Neural cell (in vitro differentiated cells): ENCODE measurements at regions not wholly inside any gene's neighbourhood (a gene's known extent, or its start where the extent isn't known, plus 50 kb on each side); places are given as distances from the start of the nearest gene placed in this dataset.

ENCODE experiments used
- H2AFZ ChIP-seq: fragments of 200-600, 300-800 bp; sonication (generic), shearing (Covaris generic); 2 replicates; pipeline ENCODE4 v1.6.0; 2014; ENCODE audit warnings: low read depth, mild to moderate bottlenecking, antibody characterized with exemption, low read length, moderate library complexity
- H3F3A ChIP-seq: fragments of 200-600 bp; shearing (Covaris generic); 2 replicates; pipeline ENCODE4 v1.6.1; 2016; ENCODE audit warnings: mild to moderate bottlenecking, moderate library complexity, mixed read lengths, antibody characterized with exemption, low read length; ENCODE audit not compliant: insufficient read depth, poor library complexity, severe bottlenecking
- H3K27ac ChIP-seq: fragments of 200-600, 300-800 bp; sonication (generic), shearing (Covaris generic); 2 replicates; pipeline ENCODE4 v1.5.1; 2014; ENCODE audit warnings: mild to moderate bottlenecking, low read length, moderate library complexity
- H3K27me3 ChIP-seq: fragments of 300-800, 200-600 bp; sonication (generic), shearing (Covaris generic); 2 replicates; pipeline ENCODE4 v1.6.0; 2014; ENCODE audit warnings: mild to moderate bottlenecking, low read depth, low read length, moderate library complexity; ENCODE audit not compliant: insufficient read depth
- H3K36me3 ChIP-seq: fragments of 300-800, 200-600 bp; sonication (generic), shearing (Covaris generic); 2 replicates; pipeline ENCODE4 v1.5.1; 2014; ENCODE audit warnings: mild to moderate bottlenecking, antibody characterized with exemption, low read length, moderate library complexity; ENCODE audit not compliant: insufficient read depth
- H3K4me2 ChIP-seq: fragments of 300-800, 200-600 bp; sonication (generic), shearing (Covaris generic); 2 replicates; pipeline ENCODE4 v1.6.0; 2014; ENCODE audit warnings: mild to moderate bottlenecking, low read length
- H3K4me3 ChIP-seq: fragments of 300-800, 200-600 bp; sonication (generic), shearing (Covaris generic); 2 replicates; pipeline ENCODE4 v1.5.1; 2014; ENCODE audit warnings: mild to moderate bottlenecking, low read length, moderate library complexity
- H3K79me2 ChIP-seq: fragments of 200-600 bp; shearing (Covaris generic); replicated peaks from 2 replicates; pipeline ENCODE4 v1.6.0; 2014; ENCODE audit warnings: mild to moderate bottlenecking, low read length, moderate library complexity; ENCODE audit not compliant: insufficient read depth
- H3K9ac ChIP-seq: fragments of 300-800, 200-600 bp; sonication (generic), shearing (Covaris generic); 2 replicates; pipeline ENCODE4 v1.6.1; 2016; ENCODE audit warnings: mild to moderate bottlenecking, low read length, mixed read lengths
- H3K9me2 ChIP-seq: fragments of 200-600 bp; shearing (Covaris generic); 2 replicates; pipeline ENCODE4 v1.6.1; 2016; ENCODE audit warnings: mild to moderate bottlenecking, low read length, mixed read lengths; ENCODE audit not compliant: insufficient read depth
- H3K9me3 ChIP-seq: fragments of 200-600, 300-800 bp; sonication (generic), shearing (Covaris generic); 2 replicates; pipeline ENCODE4 v1.6.1; 2016; ENCODE audit warnings: mild to moderate bottlenecking, mixed run types, low read length, moderate library complexity, mixed read lengths
- H4K20me1 ChIP-seq: fragments of 200-600 bp; shearing (Covaris generic); 2 replicates; pipeline ENCODE4 v1.6.1; 2016; ENCODE audit warnings: mild to moderate bottlenecking, mixed run types; ENCODE audit not compliant: insufficient read depth
- CTCF ChIP-seq: fragments of 450-650 bp; IDR thresholded peaks from 2 replicates; pipeline ENCODE4 v1.5.1; 2014; ENCODE audit warnings: antibody characterized with exemption, mild to moderate bottlenecking, moderate library complexity; ENCODE audit not compliant: poor library complexity, severe bottlenecking
- EP300 ChIP-seq: fragments of 450-650 bp; conservative IDR thresholded peaks from 2 replicates; pipeline ENCODE4 v1.6.1; 2014; ENCODE audit warnings: antibody characterized with exemption, mild to moderate bottlenecking, moderate library complexity; ENCODE audit not compliant: poor library complexity, severe bottlenecking
- EZH2 ChIP-seq: fragments of 200-600, 300-800 bp; shearing (Covaris generic), sonication (generic); IDR thresholded peaks from 2 replicates; pipeline ENCODE4 v1.6.1; 2014; ENCODE audit warnings: antibody characterized with exemption, low read length, borderline replicate concordance, mild to moderate bottlenecking; ENCODE audit not compliant: insufficient read depth, poor library complexity, severe bottlenecking
- MXI1 ChIP-seq: fragments of 450-650 bp; conservative IDR thresholded peaks from 2 replicates; pipeline ENCODE4 v1.6.1; 2014; ENCODE audit warnings: antibody characterized with exemption, mild to moderate bottlenecking; ENCODE audit not compliant: poor library complexity, severe bottlenecking
- POLR2AphosphoS5 ChIP-seq: IDR thresholded peaks from 2 replicates; pipeline ENCODE4 v1.6.1; 2012
- RAD21 ChIP-seq: fragments of 450-650 bp; conservative IDR thresholded peaks from 2 replicates; pipeline ENCODE4 v1.6.1; 2014; ENCODE audit warnings: antibody characterized with exemption, mild to moderate bottlenecking, moderate library complexity
- REST ChIP-seq: IDR thresholded peaks from 2 replicates; pipeline ENCODE4 v1.6.1; 2012; ENCODE audit warnings: borderline replicate concordance
- SMC3 ChIP-seq: fragments of 450-650 bp; conservative IDR thresholded peaks from 2 replicates; pipeline ENCODE4 v1.6.1; 2014; ENCODE audit warnings: antibody characterized with exemption, mild to moderate bottlenecking, moderate library complexity; ENCODE audit not compliant: poor library complexity
- TAF1 ChIP-seq: IDR thresholded peaks from 2 replicates; pipeline ENCODE4 v1.6.1; 2012; ENCODE audit warnings: low read depth

DNA sequence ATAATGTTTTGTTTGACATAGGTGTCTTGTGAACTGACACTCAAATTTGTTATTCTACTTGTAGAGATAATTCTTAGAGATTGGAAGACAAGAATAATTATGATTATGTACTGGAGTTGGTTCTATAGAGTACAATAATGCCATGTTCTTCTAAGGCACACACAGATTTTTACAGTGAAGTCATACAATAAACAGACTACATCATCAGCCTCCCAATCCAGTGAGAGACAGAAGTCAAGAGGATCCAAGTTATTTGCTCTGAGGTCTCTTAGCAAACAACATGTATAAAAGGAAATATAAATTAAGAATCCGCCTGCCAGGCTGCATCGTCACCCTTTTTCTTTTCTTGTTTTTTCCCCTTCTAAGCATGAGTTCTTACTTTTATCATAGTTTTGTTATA lies 613.5 kb upstream of the SETBP1 start:
- Histone ChIP-seq H3K4me3 (no peak overlapping the region), H3K9me3 (no peaks in the 10 kb centered on the region), H3K27ac (no peak overlapping the region), H3K4me2 (no peak overlapping the region), H4K20me1 (no peaks in the 10 kb centered on the region), H3K36me3 (no peaks in the 10 kb centered on the region), H3K27me3 (no peaks in the 10 kb centered on the region), H2AFZ (no peak overlapping the region), H3K79me2 (no peaks in the 10 kb centered on the region), H3K9me2 (no peaks in the 10 kb centered on the region), H3F3A (no peaks in the 10 kb centered on the region), H3K9ac (no peak overlapping the region)
- TF ChIP-seq TAF1 (no peak), RAD21 (no peak), MXI1 (no peak), EP300 (no peak), CTCF (no peak), REST (no peak), EZH2 (no peak), SMC3 (no peak), POLR2AphosphoS5 (no peak)

DNA sequence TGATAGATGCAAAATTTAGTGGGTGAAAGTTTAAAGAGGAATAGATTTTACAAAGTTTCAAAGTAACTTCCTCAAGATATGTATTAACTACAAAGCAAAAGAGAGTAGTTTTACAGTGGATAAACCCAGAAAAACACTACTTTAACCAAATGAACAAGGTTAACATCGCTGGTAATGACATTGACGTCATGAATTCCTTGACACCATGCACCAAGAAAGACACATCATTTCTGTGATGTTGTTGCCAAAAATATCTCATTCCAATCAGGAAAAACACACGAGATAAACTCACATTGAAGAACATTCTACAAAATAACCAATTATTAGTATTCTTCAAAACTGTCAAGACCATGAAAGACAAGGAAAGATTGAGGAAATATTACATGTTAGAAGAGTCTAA lies 605.6 kb upstream of the SETBP1 start:
- no peak for TF ChIP-seq SMC3
- TF ChIP-seq POLR2AphosphoS5: no peak
- no peak for TF ChIP-seq REST
- no peak for TF ChIP-seq EZH2
- no peak for TF ChIP-seq MXI1
- no peak for TF ChIP-seq EP300
- TF ChIP-seq TAF1: no peak
- no peak for TF ChIP-seq RAD21
- TF ChIP-seq CTCF: no peak
- Histone ChIP-seq H3K79me2 (no peaks in the 10 kb centered on the region), H3K36me3 (no peaks in the 10 kb centered on the region), H4K20me1 (no peaks in the 10 kb centered on the region), H3K4me3 (no peak overlapping the region), H2AFZ (no peak overlapping the region), H3F3A (no peaks in the 10 kb centered on the region), H3K9ac (no peak overlapping the region), H3K27me3 (no peaks in the 10 kb centered on the region), H3K9me3 (no peaks in the 10 kb centered on the region), H3K9me2 (no peaks in the 10 kb centered on the region), H3K4me2 (no peak overlapping the region), H3K27ac (no peak overlapping the region)
